Activated CD4-positive, alpha-beta memory T cell treated with anti-CD3 and anti-CD28 coated beads for 36 hours (primary cell): ENCODE measurements at regions not wholly inside any gene's neighbourhood (a gene's known extent, or its start where the extent isn't known, plus 50 kb on each side); places are given as distances from the start of the nearest gene placed in this dataset.

ENCODE experiments used
- CTCF ChIA-PET: fragments of 350-600 bp; sonication (Branson Sonifier 250); formaldehyde crosslinking; loops from one replicate; lab custom pipeline; 2021; ENCODE audit warnings: antibody characterized with exemption, inconsistent platforms; lab: Charles Lee
- POLR2A ChIA-PET: fragments of 350-600 bp; sonication (Branson Sonifier 250); formaldehyde crosslinking; loops from one replicate; lab custom pipeline; 2021; ENCODE audit warnings: antibody characterized with exemption; lab: Charles Lee
- DNase-seq: peaks from one replicate; pipeline ENCODE4 v3.0.0-alpha.2; 2020
- H3K27ac Mint-ChIP-seq: one replicate; pipeline ENCODE4 v1.8.0; 2021; ENCODE audit warnings: mixed read lengths
- H3K27me3 Mint-ChIP-seq: one replicate; pipeline ENCODE4 v1.8.0; 2021; ENCODE audit warnings: mixed read lengths
- H3K36me3 Mint-ChIP-seq: one replicate; pipeline ENCODE4 v1.8.0; 2021; ENCODE audit warnings: mixed read lengths
- H3K4me1 Mint-ChIP-seq: one replicate; pipeline ENCODE4 v1.8.0; 2021; ENCODE audit warnings: low read depth, mixed read lengths
- H3K4me3 Mint-ChIP-seq: one replicate; pipeline ENCODE4 v1.8.0; 2021; ENCODE audit warnings: mild to moderate bottlenecking, mixed read lengths
- H3K9me3 Mint-ChIP-seq: one replicate; pipeline ENCODE4 v1.8.0; 2021; ENCODE audit warnings: mixed read lengths
- intact Hi-C: fragments of 100-400 bp; cut with micrococcal nuclease; formaldehyde crosslinking; loops from one replicate; pipeline ENCODE4 v1.15.1; 2023

- DNase-seq, result no peak
- Mint-ChIP-seq H3K9me3 (no peaks in the 10 kb centered on the region), H3K27me3 (no peaks in the 10 kb centered on the region), H3K36me3 (no peaks in the 10 kb centered on the region), H3K4me3 (no peak overlapping the region), H3K27ac (no peak overlapping the region), H3K4me1 (no peaks in the 10 kb centered on the region)
- CTCF ChIA-PET, result no interaction called here
- POLR2A ChIA-PET, result no interaction called here
- intact Hi-C loops, result no loop called here
Observed at GRCh38 chr13:73671732-73672131, 462.5 kb downstream of the KLF12 start.

- Mint-ChIP-seq H3K4me1 (no peaks in the 10 kb centered on the region), H3K27ac (no peak overlapping the region), H3K36me3 (no peaks in the 10 kb centered on the region), H3K27me3 (no peaks in the 10 kb centered on the region), H3K9me3 (no peaks in the 10 kb centered on the region), H3K4me3 (no peak overlapping the region)
- DNase-seq, result no peak
- ChIA-PET CTCF (no interaction called here), POLR2A (no interaction called here)
- intact Hi-C loops, result no loop called here
Observed at GRCh38 chr13:73671011-73671410, 463.2 kb downstream of the KLF12 start.

- Mint-ChIP-seq H3K36me3 (no peaks in the 10 kb centered on the region), H3K27ac (no peak overlapping the region), H3K4me3 (no peak overlapping the region), H3K4me1 (peaks cover under 1% of the 10 kb centered on the region), H3K27me3 (no peaks in the 10 kb centered on the region), H3K9me3 (no peaks in the 10 kb centered on the region)
- POLR2A ChIA-PET, result interaction anchor here (0.6 kb wide), 1 partner anchor 37 kb away, joined by 3 read pairs; no protein-coding TSS in a partner anchor
- intact Hi-C loops, result no loop called here
- DNase-seq, result no peak
- CTCF ChIA-PET, result no interaction called here
Observed at GRCh38 chr13:73667756-73668155, 466.4 kb downstream of the KLF12 start.

- ChIA-PET CTCF (no interaction called here), POLR2A (no interaction called here)
- H3K9me3 Mint-ChIP-seq, result no peaks in the 10 kb centered on the region
- H3K4me1 Mint-ChIP-seq, result peaks cover 4% of the 10 kb centered on the region
- no peak overlapping the region for H3K27ac Mint-ChIP-seq
- H3K36me3 Mint-ChIP-seq, result no peaks in the 10 kb centered on the region
- H3K27me3 Mint-ChIP-seq, result no peaks in the 10 kb centered on the region
- no peak for DNase-seq
- no peak overlapping the region for H3K4me3 Mint-ChIP-seq
- intact Hi-C loops, result no loop called here
Observed at GRCh38 chr13:73665261-73665660, 468.9 kb downstream of the KLF12 start.

GRCh38 chr13:73664851-73665250 is 469.4 kb downstream of the KLF12 start:
- no peaks in the 10 kb centered on the region for H3K36me3 Mint-ChIP-seq
- no peak overlapping the region for H3K4me3 Mint-ChIP-seq
- no peaks in the 10 kb centered on the region for H3K9me3 Mint-ChIP-seq
- intact Hi-C loops, result no loop called here
- CTCF ChIA-PET, result no interaction called here
- POLR2A ChIA-PET, result no interaction called here
- peaks cover 4% of the 10 kb centered on the region for H3K4me1 Mint-ChIP-seq
- no peak for DNase-seq
- H3K27ac Mint-ChIP-seq, result no peak overlapping the region
- no peaks in the 10 kb centered on the region for H3K27me3 Mint-ChIP-seq

GRCh38 chr13:73662833-73663232 is 471.4 kb downstream of the KLF12 start:
- CTCF ChIA-PET, result no interaction called here
- peaks cover 4% of the 10 kb centered on the region for H3K4me1 Mint-ChIP-seq
- POLR2A ChIA-PET, result no interaction called here
- H3K36me3 Mint-ChIP-seq, result no peaks in the 10 kb centered on the region
- no peak overlapping the region for H3K27ac Mint-ChIP-seq
- no peak overlapping the region for H3K4me3 Mint-ChIP-seq
- no peak for DNase-seq
- intact Hi-C loops, result no loop called here
- H3K9me3 Mint-ChIP-seq, result no peaks in the 10 kb centered on the region
- no peaks in the 10 kb centered on the region for H3K27me3 Mint-ChIP-seq

GRCh38 chr13:73661687-73662425 is 472.3 kb downstream of the KLF12 start:
- ChIA-PET POLR2A (no interaction called here), CTCF (no interaction called here)
- Mint-ChIP-seq H3K4me1 (peaks cover 4% of the 10 kb centered on the region), H3K36me3 (no peaks in the 10 kb centered on the region), H3K4me3 (no peak overlapping the region), H3K9me3 (no peaks in the 10 kb centered on the region), H3K27me3 (no peaks in the 10 kb centered on the region), H3K27ac (no peak overlapping the region)
- intact Hi-C loops, result no loop called here
- no peak for DNase-seq

- POLR2A ChIA-PET, result no interaction called here
- H3K9me3 Mint-ChIP-seq, result no peaks in the 10 kb centered on the region
- H3K4me3 Mint-ChIP-seq, result no peak overlapping the region
- H3K27me3 Mint-ChIP-seq, result no peaks in the 10 kb centered on the region
- CTCF ChIA-PET, result no interaction called here
- intact Hi-C loops, result no loop called here
- H3K27ac Mint-ChIP-seq, result no peak overlapping the region
- H3K36me3 Mint-ChIP-seq, result no peaks in the 10 kb centered on the region
- no peak for DNase-seq
- H3K4me1 Mint-ChIP-seq, result peaks cover 4% of the 10 kb centered on the region
Observed at GRCh38 chr13:73661066-73661465, 473.1 kb downstream of the KLF12 start.

- Mint-ChIP-seq H3K9me3 (no peaks in the 10 kb centered on the region), H3K36me3 (no peaks in the 10 kb centered on the region), H3K27ac (no peak overlapping the region), H3K27me3 (no peaks in the 10 kb centered on the region), H3K4me1 (peaks cover 4% of the 10 kb centered on the region), H3K4me3 (no peak overlapping the region)
- intact Hi-C loops, result no loop called here
- DNase-seq, result no peak
- CTCF ChIA-PET, result no interaction called here
- POLR2A ChIA-PET, result no interaction called here
Observed at GRCh38 chr13:73658639-73659038, 475.6 kb downstream of the KLF12 start.

- no peaks in the 10 kb centered on the region for H3K9me3 Mint-ChIP-seq
- CTCF ChIA-PET, result no interaction called here
- intact Hi-C loops, result no loop called here
- H3K27ac Mint-ChIP-seq, result no peak overlapping the region
- H3K36me3 Mint-ChIP-seq, result no peaks in the 10 kb centered on the region
- H3K4me3 Mint-ChIP-seq, result no peak overlapping the region
- POLR2A ChIA-PET, result no interaction called here
- H3K27me3 Mint-ChIP-seq, result no peaks in the 10 kb centered on the region
- peaks cover 4% of the 10 kb centered on the region for H3K4me1 Mint-ChIP-seq
- DNase-seq, result no peak
Observed at GRCh38 chr13:73657821-73658540, 476.2 kb downstream of the KLF12 start.

- CTCF ChIA-PET, result no interaction called here
Observed at GRCh38 chr13:73656863-73657262, 477.3 kb downstream of the KLF12 start.

GRCh38 chr13:73653688-73654087 is 480.5 kb downstream of the KLF12 start:
- Mint-ChIP-seq H3K4me3 (no peak overlapping the region), H3K27me3 (no peaks in the 10 kb centered on the region), H3K36me3 (no peaks in the 10 kb centered on the region), H3K27ac (no peak overlapping the region), H3K9me3 (peaks cover 3% of the 10 kb centered on the region), H3K4me1 (no peaks in the 10 kb centered on the region)
- POLR2A ChIA-PET, result no interaction called here
- no peak for DNase-seq
- intact Hi-C loops, result no loop called here
- CTCF ChIA-PET, result no interaction called here

More at GRCh38 chr13:73656863-73657262, 477.3 kb downstream of the KLF12 start:
- H3K4me1 Mint-ChIP-seq, result no peaks in the 10 kb centered on the region
- no peaks in the 10 kb centered on the region for H3K9me3 Mint-ChIP-seq
- POLR2A ChIA-PET, result no interaction called here
- no peak overlapping the region for H3K4me3 Mint-ChIP-seq
- H3K36me3 Mint-ChIP-seq, result no peaks in the 10 kb centered on the region
- no peaks in the 10 kb centered on the region for H3K27me3 Mint-ChIP-seq
- no peak for DNase-seq
- intact Hi-C loops, result no loop called here
- no peak overlapping the region for H3K27ac Mint-ChIP-seq

GRCh38 chr13:73647417-73647816 is 486.8 kb downstream of the KLF12 start:
- peaks cover 6% of the 10 kb centered on the region for H3K9me3 Mint-ChIP-seq
- H3K4me1 Mint-ChIP-seq, result no peaks in the 10 kb centered on the region
- no peak for DNase-seq
- ChIA-PET CTCF (no interaction called here), POLR2A (no interaction called here)
- intact Hi-C loops, result no loop called here
- H3K36me3 Mint-ChIP-seq, result no peaks in the 10 kb centered on the region
- H3K27me3 Mint-ChIP-seq, result no peaks in the 10 kb centered on the region
- no peak overlapping the region for H3K27ac Mint-ChIP-seq
- H3K4me3 Mint-ChIP-seq, result no peak overlapping the region
